ENCODE measurements at regions not wholly inside any gene's neighbourhood (a gene's known extent, or its start where the extent isn't known, plus 50 kb on each side); places are given as distances from the start of the nearest gene placed in this dataset.

DNA sequence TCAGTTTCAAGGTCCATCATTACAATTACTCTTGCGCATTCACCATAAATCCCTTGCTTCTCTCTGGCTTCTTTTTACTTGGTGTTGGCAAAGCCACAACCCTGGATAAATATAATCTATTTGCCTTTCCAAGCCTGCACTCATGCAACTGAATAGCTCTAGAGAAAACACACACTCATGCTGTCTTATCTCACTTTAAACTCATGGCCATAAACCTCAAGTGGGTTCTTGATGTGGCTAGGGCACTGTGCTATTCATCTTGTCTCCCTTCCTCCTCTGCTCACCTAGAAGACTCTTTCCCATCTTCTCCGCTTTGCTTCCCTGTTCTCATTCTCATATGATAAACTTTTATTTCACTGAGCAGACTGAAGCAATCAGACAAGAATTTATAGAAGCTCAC is 165.4 kb upstream of the MTPN start:
- no peak overlapping the region for H3K27ac ChIP-seq (ENCODE audit: low read depth, low read length, poor library complexity, severe bottlenecking)

DNA sequence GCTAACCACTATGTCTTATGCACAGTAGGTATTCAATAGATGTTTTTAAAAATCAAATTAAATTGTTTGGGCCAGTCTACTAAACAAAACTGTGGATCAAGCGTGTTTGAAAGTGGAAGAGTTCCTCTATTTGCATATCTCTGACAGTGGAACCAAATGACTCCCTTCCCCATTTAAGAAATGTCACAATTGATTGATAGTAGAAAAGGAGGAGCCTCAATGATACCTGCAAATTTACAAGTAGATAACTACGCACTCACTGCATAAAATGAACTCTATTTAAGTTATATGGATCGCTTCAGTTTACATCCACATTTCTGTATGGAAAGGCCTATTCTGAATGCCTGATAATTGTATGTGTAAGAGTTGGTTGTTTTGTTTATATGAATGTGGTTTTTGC is 163.3 kb upstream of the MTPN start:
- no peaks in the 10 kb centered on the region for H3K9me3 ChIP-seq (ENCODE audit: low read depth, low read length, poor library complexity, severe bottlenecking)

More for the DNA sequence above, 165.4 kb upstream of the MTPN start:
- ChIA-PET POLR2A (ENCODE audit: low non-redundant PET) (no interaction called here), CTCF (no interaction called here)
- no peaks in the 10 kb centered on the region for H3K36me3 ChIP-seq (ENCODE audit: insufficient read depth, low read length, poor library complexity, severe bottlenecking)
- intact Hi-C loops (cut with micrococcal nuclease; ENCODE audit: unreplicated experiment), result no loop called here
- BruUV-seq (replicated peaks), result no TSS peak
- no peaks in the 10 kb centered on the region for H3K27me3 ChIP-seq (replicated peaks; ENCODE audit: insufficient read depth, low read depth, low read length, poor library complexity)
- no peak overlapping the region for H3K4me3 ChIP-seq (ENCODE audit: low read depth, low read length, poor library complexity, severe bottlenecking)
- H3K4me1 ChIP-seq (ENCODE audit: insufficient read depth, low read length, poor library complexity, severe bottlenecking), result no peaks in the 10 kb centered on the region
- no peaks in the 10 kb centered on the region for H3K9me3 ChIP-seq (ENCODE audit: low read depth, low read length, poor library complexity, severe bottlenecking)
- no peak for DNase-seq (ENCODE audit: low spot score)
- no peak for TF ChIP-seq EZH2 (IDR thresholded peaks at IDR 0.05; ENCODE audit: borderline replicate concordance, low read depth, low read length, poor library complexity, severe bottlenecking)
- TF ChIP-seq, protein P1, sequence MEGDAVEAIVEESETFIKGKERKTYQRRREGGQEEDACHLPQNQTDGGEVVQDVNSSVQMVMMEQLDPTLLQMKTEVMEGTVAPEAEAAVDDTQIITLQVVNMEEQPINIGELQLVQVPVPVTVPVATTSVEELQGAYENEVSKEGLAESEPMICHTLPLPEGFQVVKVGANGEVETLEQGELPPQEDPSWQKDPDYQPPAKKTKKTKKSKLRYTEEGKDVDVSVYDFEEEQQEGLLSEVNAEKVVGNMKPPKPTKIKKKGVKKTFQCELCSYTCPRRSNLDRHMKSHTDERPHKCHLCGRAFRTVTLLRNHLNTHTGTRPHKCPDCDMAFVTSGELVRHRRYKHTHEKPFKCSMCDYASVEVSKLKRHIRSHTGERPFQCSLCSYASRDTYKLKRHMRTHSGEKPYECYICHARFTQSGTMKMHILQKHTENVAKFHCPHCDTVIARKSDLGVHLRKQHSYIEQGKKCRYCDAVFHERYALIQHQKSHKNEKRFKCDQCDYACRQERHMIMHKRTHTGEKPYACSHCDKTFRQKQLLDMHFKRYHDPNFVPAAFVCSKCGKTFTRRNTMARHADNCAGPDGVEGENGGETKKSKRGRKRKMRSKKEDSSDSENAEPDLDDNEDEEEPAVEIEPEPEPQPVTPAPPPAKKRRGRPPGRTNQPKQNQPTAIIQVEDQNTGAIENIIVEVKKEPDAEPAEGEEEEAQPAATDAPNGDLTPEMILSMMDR (conservative IDR thresholded peaks at IDR 0.05; ENCODE audit: low read depth, low read length), result no peak

DNA sequence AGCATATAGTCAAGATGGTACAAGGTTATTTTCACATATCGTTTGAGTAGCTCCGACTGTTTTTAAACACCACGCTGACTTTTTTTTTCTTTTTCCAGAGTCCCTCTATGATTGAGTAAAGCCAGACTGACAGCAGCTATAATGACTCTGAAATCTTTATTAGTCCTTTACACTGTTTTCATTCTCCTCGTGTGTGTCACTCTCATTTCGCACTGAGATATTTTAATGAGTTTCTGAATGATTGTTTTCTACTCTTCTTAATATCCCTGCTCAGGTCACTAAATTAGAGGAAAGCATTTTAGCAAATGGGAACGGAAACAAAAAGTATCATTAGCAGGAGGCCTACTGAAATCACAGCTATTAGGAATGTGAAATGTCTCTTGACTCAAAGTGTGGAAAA is 162.3 kb upstream of the MTPN start:
- Histone ChIP-seq H3K4me3 (ENCODE audit: low read depth, low read length, poor library complexity, severe bottlenecking) (no peak overlapping the region), H3K36me3 (ENCODE audit: insufficient read depth, low read length, poor library complexity, severe bottlenecking) (no peaks in the 10 kb centered on the region), H3K27me3 (replicated peaks; ENCODE audit: insufficient read depth, low read depth, low read length, poor library complexity) (no peaks in the 10 kb centered on the region), H3K27ac (ENCODE audit: low read depth, low read length, poor library complexity, severe bottlenecking) (no peak overlapping the region), H3K4me1 (ENCODE audit: insufficient read depth, low read length, poor library complexity, severe bottlenecking) (peaks cover 14% of the 10 kb centered on the region), H3K9me3 (ENCODE audit: low read depth, low read length, poor library complexity, severe bottlenecking) (no peaks in the 10 kb centered on the region)
- ChIA-PET POLR2A (ENCODE audit: low non-redundant PET) (no interaction called here), CTCF (no interaction called here)
- intact Hi-C loops (cut with micrococcal nuclease; ENCODE audit: unreplicated experiment), result no loop called here
- no TSS peak for BruUV-seq (replicated peaks)
- TF ChIP-seq, protein P1 (conservative IDR thresholded peaks at IDR 0.05; ENCODE audit: low read depth, low read length), result no peak
- TF ChIP-seq EZH2 (IDR thresholded peaks at IDR 0.05; ENCODE audit: borderline replicate concordance, low read depth, low read length, poor library complexity, severe bottlenecking), result no peak
- no peak for DNase-seq (ENCODE audit: low spot score)

More for the DNA sequence above, 163.3 kb upstream of the MTPN start:
- Histone ChIP-seq H3K27me3 (replicated peaks; ENCODE audit: insufficient read depth, low read depth, low read length, poor library complexity) (no peaks in the 10 kb centered on the region), H3K27ac (ENCODE audit: low read depth, low read length, poor library complexity, severe bottlenecking) (no peak overlapping the region), H3K4me3 (ENCODE audit: low read depth, low read length, poor library complexity, severe bottlenecking) (no peak overlapping the region), H3K4me1 (ENCODE audit: insufficient read depth, low read length, poor library complexity, severe bottlenecking) (peaks cover 10% of the 10 kb centered on the region), H3K36me3 (ENCODE audit: insufficient read depth, low read length, poor library complexity, severe bottlenecking) (no peaks in the 10 kb centered on the region)
- TF ChIP-seq, protein P1 (conservative IDR thresholded peaks at IDR 0.05; ENCODE audit: low read depth, low read length), result no peak
- no peak for TF ChIP-seq EZH2 (IDR thresholded peaks at IDR 0.05; ENCODE audit: borderline replicate concordance, low read depth, low read length, poor library complexity, severe bottlenecking)
- intact Hi-C loops (cut with micrococcal nuclease; ENCODE audit: unreplicated experiment), result no loop called here
- no TSS peak for BruUV-seq (replicated peaks)
- DNase-seq (ENCODE audit: low spot score), result no peak
- ChIA-PET POLR2A (ENCODE audit: low non-redundant PET) (no interaction called here), CTCF (no interaction called here)

Data from A673 (cell line).